IPS-18a (cell line): ENCODE measurements at regions not wholly inside any gene's neighbourhood (a gene's known extent, or its start where the extent isn't known, plus 50 kb on each side); places are given as distances from the start of the nearest gene placed in this dataset.

Experiments
- H3K27ac ChIP-seq: one replicate; pipeline ENCODE4 v1.5.1; 2013; ENCODE audit warnings: low read length
- H3K27me3 ChIP-seq: one replicate; pipeline ENCODE4 v1.6.1; 2013; ENCODE audit warnings: mild to moderate bottlenecking, low read length; ENCODE audit not compliant: control insufficient read depth, insufficient read depth
- H3K36me3 ChIP-seq: one replicate; pipeline ENCODE4 v1.6.1; 2013; ENCODE audit warnings: low read depth, low read length; ENCODE audit not compliant: control insufficient read depth
- H3K4me1 ChIP-seq: one replicate; pipeline ENCODE4 v1.6.1; 2013; ENCODE audit warnings: low read depth, low read length; ENCODE audit not compliant: control insufficient read depth
- H3K4me3 ChIP-seq: one replicate; pipeline ENCODE4 v1.5.1; 2013; ENCODE audit warnings: low read length
- H3K9ac ChIP-seq: one replicate; pipeline ENCODE4 v1.6.1; 2013; ENCODE audit warnings: mild to moderate bottlenecking, low read length, moderate library complexity
- H3K9me3 ChIP-seq: one replicate; pipeline ENCODE4 v1.6.1; 2013; ENCODE audit warnings: low read depth, low read length; ENCODE audit not compliant: control insufficient read depth

DNA sequence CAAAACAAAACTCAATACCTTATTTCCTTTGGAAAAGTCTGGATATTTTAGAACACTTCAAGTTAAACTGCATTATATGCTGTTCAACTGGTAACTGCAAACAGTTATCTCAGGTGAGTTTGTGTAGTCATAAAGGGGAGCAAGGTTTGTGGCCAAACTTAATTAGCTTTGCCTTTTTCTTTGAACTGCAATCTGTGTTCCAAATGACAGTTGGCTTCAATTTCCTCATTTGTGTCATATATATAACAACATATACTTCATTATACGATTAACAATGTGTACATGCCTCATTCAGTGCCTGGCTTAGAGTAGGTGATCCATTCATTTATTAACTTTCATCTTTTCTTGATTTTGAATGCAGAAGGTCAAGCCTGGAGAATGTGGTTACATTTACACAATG, 55.8 kb downstream of the KCNE4 start:
- Histone ChIP-seq H3K36me3 (no peaks in the 10 kb centered on the region), H3K4me1 (no peaks in the 10 kb centered on the region), H3K27me3 (no peaks in the 10 kb centered on the region), H3K9me3 (no peaks in the 10 kb centered on the region), H3K4me3 (no peak overlapping the region), H3K9ac (no peak overlapping the region), H3K27ac (no peak overlapping the region)

DNA sequence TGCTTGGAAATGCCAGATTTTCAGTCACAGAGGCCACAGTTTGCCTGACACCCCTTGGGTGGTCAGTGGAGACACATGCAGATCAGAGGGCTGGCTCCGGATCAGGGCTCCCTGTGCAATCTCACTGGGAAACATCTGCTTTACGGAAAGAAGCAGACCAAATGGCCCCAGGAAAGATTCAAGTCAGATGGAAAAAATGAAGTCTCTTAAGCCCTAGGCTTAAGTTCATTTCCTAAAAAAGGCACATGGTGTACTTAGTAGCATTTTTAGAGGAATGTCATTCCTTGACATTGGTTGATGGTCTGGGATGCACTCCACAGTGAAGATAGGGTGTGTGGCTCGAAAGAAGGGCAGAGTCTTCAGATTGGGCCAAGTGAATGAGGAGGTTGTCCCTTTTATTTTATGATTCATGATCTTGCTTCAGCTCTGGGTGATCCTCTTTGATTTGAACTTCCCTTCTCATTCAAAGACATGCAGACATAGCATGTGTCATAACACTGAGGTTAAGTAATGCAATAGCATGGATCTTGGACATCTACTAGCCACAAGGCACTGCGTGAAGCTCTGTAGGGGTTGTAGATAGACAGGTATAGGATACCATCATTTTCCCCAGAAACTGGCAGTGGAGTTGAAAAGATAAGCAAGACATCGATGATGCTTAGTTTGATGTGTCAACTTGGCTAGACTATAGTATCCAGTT, 56.5 kb downstream of the KCNE4 start:
- Histone ChIP-seq H3K9ac (no peak overlapping the region), H3K9me3 (no peaks in the 10 kb centered on the region), H3K4me3 (no peak overlapping the region), H3K36me3 (no peaks in the 10 kb centered on the region), H3K4me1 (no peaks in the 10 kb centered on the region), H3K27me3 (no peaks in the 10 kb centered on the region), H3K27ac (no peak overlapping the region)

DNA sequence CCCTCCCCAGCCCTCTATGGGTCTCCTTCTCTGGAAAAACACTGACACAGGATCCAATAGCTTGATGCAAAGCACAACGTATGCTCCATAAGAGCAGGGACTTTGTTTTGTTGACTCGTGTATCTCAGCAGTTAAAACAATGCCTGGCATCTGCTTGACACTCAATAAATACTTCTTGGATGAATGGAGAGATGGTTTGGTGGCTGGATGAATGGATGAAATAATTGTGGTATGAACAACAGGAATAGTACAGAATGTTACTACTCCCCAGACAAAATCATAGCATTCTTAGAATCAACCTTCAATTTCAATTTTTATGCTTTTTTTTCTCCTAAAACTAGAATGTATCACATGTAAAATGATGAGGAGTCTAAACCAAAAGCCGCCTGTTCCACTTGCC, 57.4 kb downstream of the KCNE4 start:
- Histone ChIP-seq H3K27ac (no peak overlapping the region), H3K9ac (no peak overlapping the region), H3K4me1 (no peaks in the 10 kb centered on the region), H3K4me3 (no peak overlapping the region), H3K27me3 (no peaks in the 10 kb centered on the region), H3K9me3 (no peaks in the 10 kb centered on the region), H3K36me3 (no peaks in the 10 kb centered on the region)

DNA sequence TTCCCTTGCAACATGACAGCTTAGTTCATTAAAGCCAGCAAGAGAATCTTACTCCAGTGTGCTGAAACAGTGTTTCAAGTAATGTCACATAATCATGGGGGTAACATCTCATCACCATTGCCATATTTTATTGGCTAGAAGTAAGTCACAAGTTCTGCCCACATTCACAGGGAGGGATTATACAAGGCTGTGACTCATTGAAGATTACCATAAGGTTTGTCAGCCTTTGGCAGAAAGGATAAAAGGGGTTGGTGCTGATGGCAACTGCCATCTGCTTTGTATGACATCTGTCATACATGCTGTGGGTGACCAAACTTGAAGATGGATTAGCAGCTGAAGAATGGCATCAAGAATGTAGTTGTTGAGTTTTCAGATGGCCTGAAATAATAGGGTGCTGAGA, 61.2 kb downstream of the KCNE4 start:
- no peaks in the 10 kb centered on the region for H3K9me3 ChIP-seq
- no peak overlapping the region for H3K9ac ChIP-seq
- H3K27ac ChIP-seq: no peak overlapping the region
- no peaks in the 10 kb centered on the region for H3K36me3 ChIP-seq
- H3K4me1 ChIP-seq: no peaks in the 10 kb centered on the region
- H3K27me3 ChIP-seq: no peaks in the 10 kb centered on the region
- no peak overlapping the region for H3K4me3 ChIP-seq

DNA sequence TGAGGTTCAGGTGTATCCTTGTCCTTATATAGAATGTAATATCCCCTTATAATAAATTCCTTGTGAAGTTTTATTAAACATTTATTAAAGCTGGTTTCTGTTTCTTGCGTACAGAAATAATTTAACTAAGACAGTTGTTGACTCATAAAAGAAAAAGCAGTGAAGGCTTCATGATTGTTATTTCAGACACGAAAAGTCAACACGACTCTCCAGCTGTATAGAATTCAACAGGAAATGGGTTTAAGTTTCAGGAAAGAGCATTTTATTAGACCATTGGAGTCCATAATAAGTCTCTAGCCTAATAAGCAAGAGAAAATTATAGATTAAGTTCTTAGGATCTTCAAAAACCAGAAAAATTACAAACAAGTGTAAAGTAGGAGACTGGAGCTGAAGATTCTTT, 62.2 kb downstream of the KCNE4 start:
- Histone ChIP-seq H3K27me3 (no peaks in the 10 kb centered on the region), H3K27ac (no peak overlapping the region), H3K36me3 (no peaks in the 10 kb centered on the region), H3K9ac (no peak overlapping the region), H3K4me1 (no peaks in the 10 kb centered on the region), H3K9me3 (no peaks in the 10 kb centered on the region), H3K4me3 (no peak overlapping the region)

DNA sequence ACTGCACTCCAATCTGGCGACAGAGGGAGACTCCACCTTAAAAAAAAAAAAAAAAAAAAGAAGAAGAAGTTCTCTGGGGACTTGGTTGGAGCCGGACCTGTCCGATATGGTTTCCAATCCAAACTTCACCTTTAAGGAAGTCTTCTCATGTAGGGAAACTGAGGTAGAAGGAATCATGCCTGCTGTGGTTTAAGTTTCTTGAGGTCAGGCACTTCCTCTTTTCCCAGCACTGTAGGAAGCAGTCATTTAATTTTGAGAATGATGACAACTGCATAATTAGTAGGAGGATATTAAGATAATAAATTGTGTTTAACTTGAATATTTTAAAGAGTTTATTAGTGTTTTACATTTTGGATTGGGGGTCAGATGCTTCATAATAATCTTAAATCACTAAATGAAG, 62.9 kb downstream of the KCNE4 start:
- Histone ChIP-seq H3K9me3 (no peaks in the 10 kb centered on the region), H3K4me3 (no peak overlapping the region), H3K27ac (no peak overlapping the region), H3K27me3 (no peaks in the 10 kb centered on the region), H3K4me1 (no peaks in the 10 kb centered on the region), H3K9ac (no peak overlapping the region), H3K36me3 (no peaks in the 10 kb centered on the region)

DNA sequence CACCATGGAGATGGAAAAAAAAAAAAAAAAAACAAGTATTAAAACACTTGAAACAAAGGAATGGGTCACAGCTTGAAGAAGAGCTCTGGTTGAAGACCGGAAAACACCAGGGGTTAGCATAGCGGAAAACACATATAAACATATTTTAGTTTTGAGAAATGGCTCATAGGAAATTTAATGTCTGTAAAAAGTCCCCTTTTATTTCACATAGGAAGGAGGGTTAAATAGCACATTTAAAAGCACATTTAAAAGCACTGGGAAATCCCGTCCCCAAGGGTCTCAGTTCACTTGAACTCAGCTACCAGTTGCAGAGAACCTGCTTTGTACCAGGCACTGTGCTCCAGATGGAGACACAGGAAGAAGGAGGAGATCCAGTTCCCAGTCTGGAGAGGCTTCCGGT, 65.5 kb downstream of the KCNE4 start:
- no peak overlapping the region for H3K4me3 ChIP-seq
- no peaks in the 10 kb centered on the region for H3K27me3 ChIP-seq
- no peak overlapping the region for H3K9ac ChIP-seq
- no peaks in the 10 kb centered on the region for H3K36me3 ChIP-seq
- H3K9me3 ChIP-seq: no peaks in the 10 kb centered on the region
- H3K4me1 ChIP-seq: no peaks in the 10 kb centered on the region
- no peak overlapping the region for H3K27ac ChIP-seq

DNA sequence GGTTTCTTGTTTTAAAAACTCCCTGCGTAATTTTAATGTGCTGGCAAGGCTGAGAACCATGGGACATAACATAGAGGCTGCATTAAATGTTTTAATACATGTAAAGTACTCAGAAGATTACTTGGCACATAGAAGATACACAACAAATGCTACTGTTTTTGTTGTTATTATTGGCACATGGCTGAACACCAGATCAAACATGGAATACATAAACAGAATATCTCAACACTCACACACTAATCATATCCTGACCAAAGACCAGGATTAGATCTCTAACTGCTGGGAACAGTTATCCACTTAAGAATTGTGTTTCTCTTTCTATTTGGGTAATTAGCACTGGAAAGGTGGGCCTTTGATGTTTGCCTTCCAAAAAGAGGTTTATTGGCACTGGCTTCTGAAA, 69.3 kb downstream of the KCNE4 start:
- H3K27me3 ChIP-seq: no peaks in the 10 kb centered on the region
- no peak overlapping the region for H3K27ac ChIP-seq
- H3K9ac ChIP-seq: no peak overlapping the region
- peaks cover 7% of the 10 kb centered on the region for H3K4me1 ChIP-seq
- H3K36me3 ChIP-seq: no peaks in the 10 kb centered on the region
- H3K9me3 ChIP-seq: no peaks in the 10 kb centered on the region
- no peak overlapping the region for H3K4me3 ChIP-seq

DNA sequence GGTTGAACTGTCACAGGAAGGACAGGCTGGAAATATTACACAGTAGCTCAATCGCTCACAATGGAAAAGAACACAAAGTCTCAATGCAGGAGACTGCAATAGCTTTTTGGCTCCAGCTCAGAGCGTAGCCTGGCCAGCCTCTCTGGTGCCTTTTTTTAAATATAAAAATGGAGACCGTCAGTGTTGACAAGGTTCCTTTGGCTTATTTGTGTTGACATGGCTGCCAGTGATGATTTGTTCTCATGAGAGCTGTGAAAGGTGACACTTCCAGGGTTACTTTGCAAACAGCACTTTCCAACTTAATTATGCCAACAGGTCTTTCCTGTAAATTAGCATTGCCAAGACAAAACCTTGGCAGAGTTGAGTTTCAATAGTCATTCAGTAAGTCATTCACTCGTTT, 70.8 kb downstream of the KCNE4 start:
- Histone ChIP-seq H3K9ac (no peak overlapping the region), H3K9me3 (no peaks in the 10 kb centered on the region), H3K4me3 (no peak overlapping the region), H3K27me3 (no peaks in the 10 kb centered on the region), H3K4me1 (peaks cover 7% of the 10 kb centered on the region), H3K27ac (no peak overlapping the region), H3K36me3 (no peaks in the 10 kb centered on the region)

DNA sequence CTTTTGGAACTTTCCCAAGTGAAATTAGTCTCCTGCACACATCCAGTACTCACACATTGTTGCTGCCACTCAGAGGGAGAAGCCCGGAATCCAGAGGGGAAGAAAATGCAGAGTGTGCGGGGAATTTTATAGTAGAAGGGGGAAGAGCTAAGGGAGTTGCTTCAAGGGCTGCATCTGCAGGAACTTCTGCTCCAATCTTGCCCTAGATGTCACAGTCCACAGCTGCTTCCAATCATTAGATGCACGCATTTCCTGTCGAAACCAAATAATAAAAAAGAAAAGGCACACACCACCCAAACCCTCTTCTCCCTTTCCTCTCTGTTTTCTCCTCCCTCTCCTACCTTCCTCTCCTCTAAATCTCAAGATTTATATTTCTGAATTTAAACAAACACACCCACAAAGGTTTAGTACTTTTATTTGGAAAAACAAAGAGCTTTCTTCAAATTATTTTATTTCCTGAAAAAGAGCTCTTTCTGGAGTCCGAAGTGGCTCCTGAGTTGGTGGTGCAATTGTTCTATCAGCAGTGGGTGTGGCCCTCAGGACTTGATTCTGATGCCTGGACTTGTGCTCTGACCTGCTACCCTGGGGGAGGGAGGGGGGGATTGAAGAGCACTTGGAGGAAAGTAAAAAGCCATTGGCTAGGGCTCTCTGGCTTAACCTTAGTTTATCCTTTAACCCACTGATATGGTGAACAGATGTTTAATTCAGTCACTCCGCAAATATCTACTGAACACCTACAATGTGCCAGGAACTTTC, 72.0 kb downstream of the KCNE4 start:
- no peaks in the 10 kb centered on the region for H3K9me3 ChIP-seq
- no peak overlapping the region for H3K9ac ChIP-seq
- H3K4me3 ChIP-seq: no peak overlapping the region
- no peaks in the 10 kb centered on the region for H3K27me3 ChIP-seq
- H3K4me1 ChIP-seq: peaks cover 7% of the 10 kb centered on the region
- H3K36me3 ChIP-seq: no peaks in the 10 kb centered on the region
- no peak overlapping the region for H3K27ac ChIP-seq

DNA sequence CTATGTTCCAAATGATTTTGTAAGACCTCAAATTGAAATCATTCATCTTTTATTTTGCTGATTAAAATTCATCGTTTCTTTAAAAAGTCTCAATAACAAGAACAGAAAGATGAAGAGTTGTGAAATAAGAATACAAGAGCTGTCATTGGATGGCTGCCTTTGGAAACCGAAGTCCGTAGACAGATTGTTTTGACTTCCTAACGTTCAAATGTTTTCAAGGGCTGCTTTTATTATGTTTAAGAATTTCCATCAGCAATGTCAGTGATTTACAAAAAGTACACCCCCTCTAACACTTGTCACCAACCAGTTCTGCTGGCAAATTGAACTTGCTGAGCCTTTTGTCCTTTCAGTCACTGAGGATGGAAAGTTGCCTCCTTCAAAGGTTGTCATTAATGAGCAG, 89.6 kb downstream of the KCNE4 start:
- H3K9me3 ChIP-seq: no peaks in the 10 kb centered on the region
- no peaks in the 10 kb centered on the region for H3K27me3 ChIP-seq
- H3K9ac ChIP-seq: no peak overlapping the region
- no peak overlapping the region for H3K27ac ChIP-seq
- no peaks in the 10 kb centered on the region for H3K36me3 ChIP-seq
- H3K4me1 ChIP-seq: peaks cover 11% of the 10 kb centered on the region
- no peak overlapping the region for H3K4me3 ChIP-seq

DNA sequence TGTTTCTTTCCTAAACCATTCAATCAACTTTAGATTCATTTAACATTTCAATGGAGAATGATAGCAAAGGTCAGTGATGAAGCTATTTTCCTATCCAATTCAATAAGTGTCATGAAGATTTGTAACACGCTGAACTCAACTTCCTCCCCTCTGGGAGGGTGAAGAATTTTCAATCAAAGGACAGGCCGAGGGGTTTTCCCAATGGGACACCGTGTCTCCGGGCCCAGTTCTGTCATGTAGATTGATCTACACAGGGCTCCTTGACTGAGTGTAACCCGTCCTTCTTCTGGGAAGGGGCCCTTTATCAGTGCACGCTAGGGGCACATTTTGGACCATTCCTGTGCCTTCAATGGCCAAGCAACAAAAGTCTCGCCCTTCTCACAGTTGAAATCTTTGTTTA, 90.1 kb downstream of the KCNE4 start:
- H3K27ac ChIP-seq: no peak overlapping the region
- H3K4me3 ChIP-seq: no peak overlapping the region
- H3K4me1 ChIP-seq: peaks cover 11% of the 10 kb centered on the region
- no peaks in the 10 kb centered on the region for H3K27me3 ChIP-seq
- no peaks in the 10 kb centered on the region for H3K36me3 ChIP-seq
- H3K9me3 ChIP-seq: no peaks in the 10 kb centered on the region
- no peak overlapping the region for H3K9ac ChIP-seq
